A549 (cell line): ENCODE measurements at regions not wholly inside any gene's neighbourhood (a gene's known extent, or its start where the extent isn't known, plus 50 kb on each side); places are given as distances from the start of the nearest gene placed in this dataset.

Experiments
- ATAC-seq, 2 experiments: fragments of 200-7000 bp in 1 of 2; fragments of >200 bp in 1 of 2; cut with Nextera tagmentation in 1 of 2; cut with Tn5 transposase in 1 of 2; 3 replicates each; pipeline versions ENCODE4 v1.8.0 to v1.9.1; 2018 to 2020; ENCODE audit warnings: mild to moderate bottlenecking in 1 of 2, moderate library complexity in 1 of 2
- CTCF ChIA-PET: fragments of 300-600 bp; sonication (Branson Sonifier 250); formaldehyde crosslinking; extraction: SDS; loops from one replicate; lab custom pipeline; 2021; ENCODE audit warnings: antibody characterized with exemption, inconsistent platforms; lab: Yijun Ruan, JAX
- POLR2A ChIA-PET: fragments of 350-600 bp; formaldehyde crosslinking; extraction: SDS; loops from one replicate; lab custom pipeline; 2021; ENCODE audit warnings: antibody characterized with exemption, inconsistent platforms; lab: Yijun Ruan, JAX
- DNase-seq, 2 experiments: peaks; one replicate each; pipeline versions ENCODE4 v3.0.0 to v3.0.0-alpha.2; 2011 to 2016; ENCODE audit warnings: low read depth in 1 of 2, low spot score in 1 of 2
- FAIRE-seq: peaks from 2 replicates; lab custom pipeline; 2011; peaks lifted over from hg19 to GRCh38; lab: Jason Lieb, UNC
- H3K27ac ChIP-seq, 2 experiments: fragments of >200 bp; sonication (Bioruptor Twin); formaldehyde crosslinking; 3 replicates each; pipeline ENCODE4 v1.5.1; 2016 to 2017
- H3K4me1 ChIP-seq: fragments of >200 bp; sonication (Bioruptor Twin); formaldehyde crosslinking; 3 replicates; pipeline ENCODE4 v1.6.1; 2016
- H3K4me2 ChIP-seq: fragments of >200 bp; sonication (Bioruptor Twin); formaldehyde crosslinking; 3 replicates; pipeline ENCODE4 v1.6.1; 2016
- H3K4me3 ChIP-seq: fragments of >200 bp; sonication (Bioruptor Twin); formaldehyde crosslinking; 3 replicates; pipeline ENCODE4 v1.5.1; 2016
- H3K9me3 ChIP-seq: fragments of >200 bp; sonication (Bioruptor Twin); formaldehyde crosslinking; 3 replicates; pipeline ENCODE4 v1.6.1; 2016
- BCL3 ChIP-seq: fragments of >200 bp; sonication (Bioruptor Twin); formaldehyde crosslinking; IDR thresholded peaks from 3 replicates; pipeline ENCODE4 v1.6.1; 2016
- CBX2 ChIP-seq: fragments of 200-600 bp; sonication (generic); IDR thresholded peaks from 2 replicates; pipeline ENCODE4 v1.6.1; 2016; ENCODE audit warnings: low read depth, mild to moderate bottlenecking, borderline replicate concordance
- CBX8 ChIP-seq: fragments of 200-600 bp; sonication (generic); IDR thresholded peaks from 2 replicates; pipeline ENCODE4 v1.6.1; 2016
- CHD4 ChIP-seq: fragments of 200-600 bp; sonication (generic); IDR thresholded peaks from 2 replicates; pipeline ENCODE4 v1.6.1; 2016; ENCODE audit warnings: antibody characterized with exemption, mild to moderate bottlenecking, borderline replicate concordance
- EHMT2 ChIP-seq: fragments of 200-600 bp; sonication (generic); IDR thresholded peaks from 2 replicates; pipeline ENCODE4 v1.6.1; 2016; ENCODE audit warnings: antibody characterized with exemption, low read depth, mild to moderate bottlenecking, moderate library complexity
- EP300 ChIP-seq, 2 experiments: fragments of >200 bp; sonication (Bioruptor Twin); formaldehyde crosslinking; IDR thresholded peaks; 2 replicates in 1 of 2; 3 replicates in 1 of 2; pipeline ENCODE4 v1.6.1; 2016 to 2017
- FOSB ChIP-seq: fragments of 250-450 bp; sonication (Bioruptor Pico); IDR thresholded peaks from 2 replicates; pipeline ENCODE4 v1.5.0; 2020; ENCODE audit warnings: mild to moderate bottlenecking, moderate library complexity
- JUN ChIP-seq, 2 experiments: fragments of >200 bp; sonication (Bioruptor Twin); formaldehyde crosslinking; IDR thresholded peaks; 2 replicates in 1 of 2; 3 replicates in 1 of 2; pipeline ENCODE4 v1.6.1; 2016 to 2017
- KDM5A ChIP-seq: fragments of 200-600 bp; sonication (generic); IDR thresholded peaks from 2 replicates; pipeline ENCODE4 v1.6.1; 2016; ENCODE audit warnings: antibody characterized with exemption, mild to moderate bottlenecking
- MAZ ChIP-seq: fragments of 150-350 bp; IDR thresholded peaks from 2 replicates; pipeline ENCODE4 v1.6.1; 2014; ENCODE audit warnings: antibody characterized with exemption, low read depth, low read length, borderline replicate concordance
- MYC ChIP-seq: IDR thresholded peaks from 2 replicates; pipeline ENCODE4 v1.6.1; 2012; ENCODE audit warnings: mild to moderate bottlenecking, inconsistent platforms, low read length, improper control_type of control experiment, borderline replicate concordance
- NPAS2 ChIP-seq: fragments of 250-450 bp; sonication (Bioruptor Pico); IDR thresholded peaks from 2 replicates; pipeline ENCODE4 v1.8.0; 2022; ENCODE audit warnings: mild to moderate bottlenecking, moderate library complexity, borderline replicate concordance
- NR3C1 ChIP-seq: fragments of >200 bp; sonication (Bioruptor Twin); formaldehyde crosslinking; IDR thresholded peaks from 3 replicates; pipeline ENCODE4 v1.6.1; 2017
- PBX3 ChIP-seq: IDR thresholded peaks from 2 replicates; pipeline ENCODE4 v1.6.1; 2012
- PHF8 ChIP-seq: fragments of 200-600 bp; sonication (generic); IDR thresholded peaks from 2 replicates; pipeline ENCODE4 v1.6.1; 2016; ENCODE audit warnings: low read depth, mild to moderate bottlenecking, antibody characterized with exemption, moderate library complexity, borderline replicate concordance
- POLR2AphosphoS2 ChIP-seq: conservative IDR thresholded peaks from 2 replicates; pipeline ENCODE4 v1.6.1; 2012; ENCODE audit warnings: low read length, improper control_type of control experiment, inconsistent platforms
- RAD21 ChIP-seq, 2 experiments: fragments of >200 bp in 1 of 2; sonication (Bioruptor Twin) in 1 of 2; formaldehyde crosslinking in 1 of 2; IDR thresholded peaks in 1 of 2; conservative IDR thresholded peaks in 1 of 2; 2 replicates in 1 of 2; 3 replicates in 1 of 2; pipeline ENCODE4 v1.6.1; 2012 to 2018; ENCODE audit warnings: inconsistent platforms in 1 of 2
- RARB ChIP-seq: fragments of 250-450 bp; sonication (Bioruptor Pico); IDR thresholded peaks from 2 replicates; pipeline ENCODE4 v1.8.0; 2021; ENCODE audit warnings: mild to moderate bottlenecking, moderate library complexity
- RCOR1 ChIP-seq: fragments of 150-350 bp; IDR thresholded peaks from 2 replicates; pipeline ENCODE4 v1.6.1; 2014; ENCODE audit warnings: antibody characterized with exemption, low read length, low read depth
- RFX5 ChIP-seq: fragments of 450-650 bp; IDR thresholded peaks from 2 replicates; pipeline ENCODE4 v1.7.1; 2014; ENCODE audit warnings: antibody characterized with exemption, mild to moderate bottlenecking, moderate library complexity
- SMC3 ChIP-seq: fragments of >200 bp; sonication (Bioruptor Twin); formaldehyde crosslinking; IDR thresholded peaks from 3 replicates; pipeline ENCODE4 v1.6.1; 2018; ENCODE audit warnings: inconsistent platforms
- SREBF2 ChIP-seq: fragments of 450-650 bp; IDR thresholded peaks from 2 replicates; pipeline ENCODE4 v1.6.1; 2014; ENCODE audit warnings: mild to moderate bottlenecking, moderate library complexity
- TFCP2L1 ChIP-seq: fragments of 250-450 bp; sonication (Bioruptor Pico); IDR thresholded peaks from 2 replicates; pipeline ENCODE4 v1.5.0; 2021; ENCODE audit warnings: mild to moderate bottlenecking
- USF2 ChIP-seq: fragments of 450-650 bp; IDR thresholded peaks from 2 replicates; pipeline ENCODE4 v1.6.1; 2014; ENCODE audit warnings: antibody characterized with exemption
- ZC3H11A ChIP-seq: fragments of 450-650 bp; IDR thresholded peaks from 2 replicates; pipeline ENCODE4 v1.6.1; 2014; ENCODE audit warnings: antibody characterized with exemption, mild to moderate bottlenecking
- ZFP36 ChIP-seq: fragments of 450-650 bp; IDR thresholded peaks from 2 replicates; pipeline ENCODE4 v1.6.1; 2014; ENCODE audit warnings: borderline replicate concordance; ENCODE audit not compliant: partially characterized antibody
- ZNF302 ChIP-seq: fragments of 250-450 bp; sonication (Bioruptor Pico); IDR thresholded peaks from 2 replicates; pipeline ENCODE4 v1.9.0; 2021; ENCODE audit warnings: inconsistent platforms, mild to moderate bottlenecking, moderate library complexity
- WGBS: methylation state at CpG from one replicate; pipeline ENCODE4 v1.1.6; 2017; ENCODE audit errors: missing lambda C conversion rate; 5-methylcytosine and 5-hydroxymethylcytosine counted together
- TF ChIP-seq, protein P1 (sequence below): fragments of >200 bp; sonication (Bioruptor Twin); formaldehyde crosslinking; IDR thresholded peaks from 3 replicates; pipeline ENCODE4 v1.5.1; 2016
- TF ChIP-seq, protein P2 (sequence below): IDR thresholded peaks from 2 replicates; pipeline ENCODE4 v1.6.1; 2012

GRCh38 chr5:164306662-164307061 is 801.2 kb downstream of the MAT2B start:
- FAIRE-seq, result no peak
- Histone ChIP-seq H3K9me3 (no peaks in the 10 kb centered on the region), H3K4me3 (no peak overlapping the region), H3K4me2 (no peak overlapping the region), H3K27ac (no peak overlapping the region), H3K4me1 (no peaks in the 10 kb centered on the region)
- WGBS, result 2% methylated on average over 3 of the region's 3 CpGs
- TF ChIP-seq TFCP2L1 (CRISPR knock-in tag), result no peak
- TF ChIP-seq CBX8, result no peak
- TF ChIP-seq, protein P1, sequence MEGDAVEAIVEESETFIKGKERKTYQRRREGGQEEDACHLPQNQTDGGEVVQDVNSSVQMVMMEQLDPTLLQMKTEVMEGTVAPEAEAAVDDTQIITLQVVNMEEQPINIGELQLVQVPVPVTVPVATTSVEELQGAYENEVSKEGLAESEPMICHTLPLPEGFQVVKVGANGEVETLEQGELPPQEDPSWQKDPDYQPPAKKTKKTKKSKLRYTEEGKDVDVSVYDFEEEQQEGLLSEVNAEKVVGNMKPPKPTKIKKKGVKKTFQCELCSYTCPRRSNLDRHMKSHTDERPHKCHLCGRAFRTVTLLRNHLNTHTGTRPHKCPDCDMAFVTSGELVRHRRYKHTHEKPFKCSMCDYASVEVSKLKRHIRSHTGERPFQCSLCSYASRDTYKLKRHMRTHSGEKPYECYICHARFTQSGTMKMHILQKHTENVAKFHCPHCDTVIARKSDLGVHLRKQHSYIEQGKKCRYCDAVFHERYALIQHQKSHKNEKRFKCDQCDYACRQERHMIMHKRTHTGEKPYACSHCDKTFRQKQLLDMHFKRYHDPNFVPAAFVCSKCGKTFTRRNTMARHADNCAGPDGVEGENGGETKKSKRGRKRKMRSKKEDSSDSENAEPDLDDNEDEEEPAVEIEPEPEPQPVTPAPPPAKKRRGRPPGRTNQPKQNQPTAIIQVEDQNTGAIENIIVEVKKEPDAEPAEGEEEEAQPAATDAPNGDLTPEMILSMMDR, result no peak
- TF ChIP-seq JUN (IDR thresholded peaks at IDR 0.05), result no peak
- TF ChIP-seq ZFP36, result no peak
- no peak for TF ChIP-seq KDM5A
- TF ChIP-seq USF2, result no peak
- TF ChIP-seq NR3C1, result no peak
- no peak for TF ChIP-seq ZC3H11A
- no peak for TF ChIP-seq RCOR1
- TF ChIP-seq RARB (CRISPR knock-in tag), result no peak
- TF ChIP-seq CHD4, result no peak
- TF ChIP-seq FOSB (CRISPR knock-in tag), result no peak
- TF ChIP-seq NPAS2 (CRISPR knock-in tag), result no peak
- TF ChIP-seq POLR2AphosphoS2, result no peak
- DNase-seq, result no peak
- ChIA-PET CTCF (no interaction called here), POLR2A (no interaction called here)
- no peak for ATAC-seq

DNA sequence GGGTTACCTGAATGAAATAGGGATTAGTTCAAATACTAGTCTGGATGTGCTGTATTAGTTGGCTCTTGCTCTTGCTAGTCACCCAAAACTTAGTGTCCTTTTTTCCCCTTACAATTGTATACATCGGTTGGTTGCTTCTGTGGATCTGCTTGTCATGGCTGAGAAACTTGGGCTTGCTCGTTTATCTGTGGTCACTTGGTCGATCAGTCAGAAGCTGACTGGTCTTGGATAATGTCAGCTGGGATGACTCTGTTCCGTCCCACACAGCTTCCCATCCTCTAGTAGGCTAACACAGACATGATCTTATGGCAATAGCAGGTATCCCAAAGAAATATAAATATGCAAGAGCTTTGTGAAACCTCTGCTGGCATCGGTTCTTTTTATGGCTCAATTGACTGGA is 807.4 kb downstream of the MAT2B start:
- DNase-seq, result no peak
- no peak overlapping the region for H3K4me2 ChIP-seq
- CTCF ChIA-PET, result no interaction called here
- H3K9me3 ChIP-seq, result no peaks in the 10 kb centered on the region
- POLR2A ChIA-PET, result no interaction called here
- 7% methylated on average over 5 of the region's 5 CpGs for WGBS
- no peak for ATAC-seq
- FAIRE-seq, result no peak
- H3K4me1 ChIP-seq, result no peaks in the 10 kb centered on the region
- H3K27ac ChIP-seq, result no peak overlapping the region
- no peak for TF ChIP-seq ZNF302 (CRISPR knock-in tag)
- no peak overlapping the region for H3K4me3 ChIP-seq

DNA sequence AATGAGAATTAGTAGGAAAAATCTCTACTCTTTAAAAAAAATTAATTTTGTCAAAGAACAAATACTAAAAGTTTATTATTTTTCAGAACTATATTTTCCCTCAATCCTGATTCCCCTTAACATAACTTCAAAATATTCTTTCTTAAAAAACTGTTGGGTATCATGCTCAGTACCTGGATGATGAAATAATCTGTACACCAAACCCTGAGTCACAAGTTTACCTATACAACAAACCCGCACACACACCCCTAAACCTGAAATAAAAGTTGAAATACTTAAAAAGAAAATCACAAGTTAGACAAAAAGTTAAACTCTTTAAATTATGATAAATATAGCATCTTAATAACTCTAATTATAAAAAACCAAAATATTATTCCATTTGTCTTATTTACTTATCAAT is 812.3 kb downstream of the MAT2B start:
- no peak overlapping the region for H3K4me3 ChIP-seq
- ChIA-PET POLR2A (no interaction called here), CTCF (no interaction called here)
- FAIRE-seq (no peak), DNase-seq (no peak), ATAC-seq (no peak)
- 2% methylated on average over 1 of the region's 1 CpG for WGBS
- H3K27ac ChIP-seq, result no peak overlapping the region
- no peaks in the 10 kb centered on the region for H3K9me3 ChIP-seq
- no peak overlapping the region for H3K4me2 ChIP-seq
- TF ChIP-seq MYC, result no peak
- TF ChIP-seq CBX2, result no peak
- TF ChIP-seq ZFP36, result no peak
- TF ChIP-seq CHD4, result no peak
- TF ChIP-seq MAZ, result no peak
- no peak for TF ChIP-seq CBX8
- TF ChIP-seq, protein P2, sequence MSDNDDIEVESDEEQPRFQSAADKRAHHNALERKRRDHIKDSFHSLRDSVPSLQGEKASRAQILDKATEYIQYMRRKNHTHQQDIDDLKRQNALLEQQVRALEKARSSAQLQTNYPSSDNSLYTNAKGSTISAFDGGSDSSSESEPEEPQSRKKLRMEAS, result no peak
- TF ChIP-seq PBX3, result no peak
- no peak for TF ChIP-seq SMC3
- TF ChIP-seq EHMT2, result no peak
- no peak for TF ChIP-seq RAD21 (conservative IDR thresholded peaks at IDR 0.05 in 1 of 2, IDR thresholded peaks at IDR 0.05 in 1 of 2)
- no peak for TF ChIP-seq BCL3
- TF ChIP-seq PHF8, result no peak
- no peak for TF ChIP-seq EP300 (IDR thresholded peaks at IDR 0.05)
- TF ChIP-seq RFX5, result no peak
- no peak for TF ChIP-seq SREBF2
- TF ChIP-seq ZC3H11A, result no peak
- H3K4me1 ChIP-seq, result no peaks in the 10 kb centered on the region
